Activated CD4-positive, alpha-beta T cell treated with anti-CD3 and anti-CD28 coated beads, Interleukin-2, amount 50 U/mL, for 1 hour (primary cell): ENCODE measurements at regions not wholly inside any gene's neighbourhood (a gene's known extent, or its start where the extent isn't known, plus 50 kb on each side); places are given as distances from the start of the nearest gene placed in this dataset.

Experiments
- DNase-seq: peaks from one replicate; pipeline ENCODE4 v3.0.0-alpha.2; 2020

DNA sequence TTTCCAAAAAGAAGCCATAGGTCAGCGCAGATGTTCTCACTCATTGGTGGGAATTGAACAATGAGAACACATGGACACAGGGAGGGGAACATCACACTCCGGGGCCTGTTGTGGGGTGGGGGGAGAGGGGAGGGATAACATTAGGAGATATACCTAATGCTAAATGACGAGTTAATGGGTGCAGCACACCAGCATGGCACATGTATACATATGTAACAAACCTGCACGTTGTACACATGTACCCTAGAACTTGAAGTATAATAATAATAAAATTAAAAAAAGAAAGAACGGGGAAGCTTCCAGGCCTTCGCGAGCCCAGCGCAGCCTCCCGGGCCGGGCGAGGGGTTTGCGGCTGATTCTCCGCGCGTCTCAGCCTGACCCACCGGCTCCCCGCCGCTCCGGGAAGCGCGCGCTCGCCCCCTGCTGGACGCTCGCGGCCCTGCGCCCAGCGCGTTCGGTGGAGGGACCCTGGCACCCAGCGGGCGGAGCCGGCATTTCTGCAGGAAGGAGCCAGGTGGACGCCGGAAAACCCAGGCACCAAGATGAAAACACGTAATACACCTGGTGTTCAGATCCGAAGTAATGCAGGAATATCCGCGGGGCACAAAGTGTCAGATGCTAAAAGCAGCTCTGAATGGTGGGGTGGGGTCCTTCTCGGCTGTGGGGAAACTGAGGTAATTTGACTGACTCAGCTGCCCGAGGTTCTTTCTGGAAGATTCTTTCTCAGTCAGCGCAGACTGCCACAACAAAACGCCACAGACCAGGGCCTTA, 67.1 kb upstream of the PPP1R26 start:
- DNase-seq, result peak; percentile 60

DNA sequence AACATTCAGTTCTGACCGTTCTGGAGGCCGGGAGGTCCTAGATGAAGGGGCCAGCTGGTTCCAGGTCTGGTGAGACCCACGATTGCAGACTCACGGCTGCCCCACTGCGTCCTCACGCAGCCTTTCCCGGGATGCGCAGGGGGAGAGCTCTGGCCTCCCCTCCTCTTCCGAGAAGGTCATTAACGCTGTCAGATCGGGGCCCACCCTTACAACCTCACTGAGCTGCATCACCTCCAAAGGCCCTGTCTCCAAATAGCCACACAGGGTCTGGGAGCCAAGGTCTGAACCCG, 66.6 kb upstream of the PPP1R26 start:
- DNase-seq, result no peak

DNA sequence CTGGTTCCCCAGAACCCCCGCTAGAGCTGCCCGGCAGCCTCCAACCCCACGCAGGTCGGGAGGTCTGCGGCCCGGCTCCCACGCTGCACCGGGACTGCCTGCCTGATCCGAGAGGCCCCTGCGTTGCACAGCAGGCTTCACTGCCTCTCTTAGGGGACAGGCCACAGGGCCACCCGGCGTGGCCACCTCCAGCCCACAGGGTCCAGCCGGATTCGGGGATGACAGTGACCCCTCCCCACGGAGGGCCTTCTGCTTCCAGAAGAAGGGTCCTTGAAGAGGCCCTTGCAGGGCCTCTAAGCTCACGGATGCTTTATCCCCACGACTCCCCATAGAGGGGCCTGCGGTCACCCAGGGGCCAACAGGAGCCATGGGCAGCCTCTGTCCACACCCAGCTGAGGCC, 66.1 kb upstream of the PPP1R26 start:
- DNase-seq, result no peak

DNA sequence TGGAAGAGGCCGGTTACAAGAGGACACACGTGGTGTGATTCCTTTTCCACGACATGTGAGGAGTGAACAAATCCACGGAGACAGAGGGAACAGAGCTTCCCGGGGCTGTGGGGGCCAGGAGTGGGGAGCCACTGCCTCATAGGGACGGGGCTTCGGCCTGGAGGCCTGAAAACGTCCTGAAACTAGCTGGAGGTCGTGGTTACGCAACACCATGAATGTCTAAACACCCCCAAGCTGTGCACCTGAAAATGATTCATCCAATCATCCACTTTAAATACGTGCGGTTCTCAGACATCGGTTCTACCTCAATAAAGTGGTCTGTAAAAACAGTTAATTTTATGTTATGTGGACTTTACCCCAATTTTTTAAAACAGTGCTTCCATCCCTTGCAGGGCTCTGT, 65.3 kb upstream of the PPP1R26 start:
- no peak for DNase-seq

DNA sequence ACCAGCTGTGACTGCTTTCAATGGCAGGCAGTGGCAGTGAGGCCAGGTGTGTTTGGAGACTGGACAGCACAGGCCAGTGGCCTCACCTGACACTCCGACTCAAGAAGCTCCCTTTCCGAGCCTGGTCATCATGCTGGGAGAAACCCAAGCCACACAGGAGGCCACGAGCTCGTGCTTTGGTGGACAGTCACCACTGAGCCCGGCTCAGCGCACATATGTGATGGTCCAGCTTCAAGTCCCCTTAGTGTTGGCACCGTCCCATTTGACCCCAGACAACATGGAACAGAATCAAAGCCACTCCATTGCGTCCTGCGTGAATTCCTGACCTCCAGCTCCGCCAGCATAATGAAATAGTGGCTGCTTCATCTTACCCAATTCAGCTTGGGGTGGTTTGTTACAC, 64.0 kb upstream of the PPP1R26 start:
- no peak for DNase-seq

DNA sequence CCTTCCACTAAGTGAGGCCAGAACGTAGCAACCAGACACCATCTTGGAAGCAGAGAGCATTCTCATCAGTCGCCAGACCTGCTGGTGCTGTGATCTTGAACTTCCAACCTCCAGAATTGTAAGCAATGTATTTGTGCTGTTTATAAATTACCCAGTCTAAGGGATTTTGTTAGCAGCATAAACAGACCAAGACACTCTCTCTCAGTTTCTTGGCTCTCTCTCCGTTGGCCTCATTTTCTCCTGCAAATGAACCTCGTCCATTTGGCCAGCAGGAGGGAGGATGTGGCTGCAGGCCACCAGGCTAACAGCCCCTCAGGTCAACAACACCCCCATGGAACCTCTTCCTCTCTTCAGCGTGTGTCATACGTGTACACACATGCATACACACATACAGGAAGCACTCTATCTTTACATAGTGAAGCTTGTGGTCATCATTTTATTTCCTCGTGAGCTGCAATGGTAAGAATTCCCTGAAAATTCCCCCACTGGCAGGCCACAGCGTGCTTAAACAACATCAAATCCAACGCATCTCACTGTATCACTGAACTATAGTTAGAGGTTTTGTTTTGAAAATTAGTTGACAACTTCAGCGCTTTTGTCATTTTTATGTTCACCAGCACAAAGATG, 62.8 kb upstream of the PPP1R26 start:
- DNase-seq, result no peak

DNA sequence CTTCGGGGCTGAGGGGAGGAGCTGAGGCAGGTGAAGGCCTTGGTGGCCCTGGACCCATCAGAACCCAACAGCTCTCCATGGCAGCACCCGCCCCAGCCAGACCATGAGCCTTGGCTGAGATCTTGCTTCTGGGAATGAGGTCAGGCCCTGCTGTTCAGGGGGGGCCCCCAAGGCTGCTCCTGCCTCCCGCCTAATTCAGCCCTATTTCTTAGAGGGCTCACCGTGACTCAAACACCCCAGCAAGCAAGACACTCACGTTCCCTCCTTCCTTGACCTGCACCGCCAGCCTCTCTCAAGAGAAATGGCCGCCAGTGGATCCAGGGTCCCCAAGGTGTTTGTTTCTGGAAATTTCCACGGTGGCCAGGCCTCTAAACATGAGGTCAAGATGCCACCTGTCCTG, 61.4 kb upstream of the PPP1R26 start:
- no peak for DNase-seq

DNA sequence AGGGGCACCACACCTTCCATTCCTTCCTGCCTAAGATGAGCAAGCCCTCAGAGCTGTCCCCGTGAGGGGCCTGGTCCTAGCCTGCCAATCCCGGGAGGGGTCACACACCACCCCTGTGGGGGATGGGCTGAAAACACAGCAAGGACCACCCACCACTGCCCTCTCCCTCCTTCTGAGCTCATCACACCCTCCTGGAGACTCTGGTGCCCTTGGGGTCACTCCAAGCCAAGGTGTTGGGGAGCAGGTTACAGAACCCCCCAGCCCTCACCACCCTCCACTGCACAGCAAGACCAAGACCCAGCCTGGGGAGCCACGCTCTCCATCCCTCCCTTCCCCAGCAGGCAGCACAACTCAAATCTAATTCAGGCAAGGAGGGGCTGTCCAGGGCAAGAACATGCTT, 60.5 kb upstream of the PPP1R26 start:
- DNase-seq, result no peak

DNA sequence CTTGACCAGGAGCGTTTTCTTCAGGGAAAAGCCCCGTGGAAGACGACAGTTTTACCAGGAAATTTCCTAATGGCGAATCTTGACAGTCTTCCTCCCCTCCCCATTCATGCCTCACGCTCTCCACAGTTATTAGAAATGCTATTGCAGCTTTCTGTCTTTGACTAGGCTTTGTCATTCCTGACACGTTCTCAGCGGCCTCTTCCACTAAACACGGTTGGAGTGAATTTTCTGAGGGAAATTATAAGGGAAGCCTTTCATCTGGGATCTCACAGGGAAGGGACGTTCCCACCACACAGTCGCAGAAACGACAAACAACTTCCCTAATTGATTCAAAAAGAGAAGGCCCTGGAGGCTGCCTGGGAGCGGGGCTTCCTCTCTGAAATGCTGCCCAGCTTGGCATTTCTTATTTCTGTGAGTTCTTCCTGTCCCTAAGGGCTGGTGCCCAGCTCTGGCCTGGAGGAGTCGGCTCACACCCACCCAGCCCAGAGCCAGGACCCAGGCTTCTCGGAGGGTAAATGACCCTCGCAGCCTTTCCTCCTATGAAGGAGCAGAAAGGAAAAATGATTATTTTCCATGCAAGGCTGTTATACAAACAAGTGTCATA, 57.1 kb upstream of the PPP1R26 start:
- DNase-seq, result no peak

DNA sequence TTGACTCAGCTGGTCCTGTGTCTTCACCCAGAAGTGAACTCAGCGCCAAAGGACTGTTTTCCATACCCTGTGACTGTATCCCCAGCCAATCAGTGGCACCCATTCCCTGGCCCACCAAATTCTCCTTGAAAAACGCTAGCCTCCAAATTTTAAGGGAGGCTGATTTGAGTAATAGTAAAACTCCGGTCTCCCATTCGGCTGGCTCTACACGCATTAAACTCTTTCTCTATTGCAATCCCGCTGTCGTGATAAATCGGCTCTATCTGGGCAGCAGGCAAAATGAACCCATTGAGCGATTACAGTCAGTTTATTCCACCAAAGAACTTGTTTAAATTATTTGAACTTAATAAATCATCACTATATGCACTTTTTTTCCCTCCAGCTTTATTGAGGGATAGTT, 55.9 kb upstream of the PPP1R26 start:
- no peak for DNase-seq
